GM23338 (cell line): ENCODE measurements at regions not wholly inside any gene's neighbourhood (a gene's known extent, or its start where the extent isn't known, plus 50 kb on each side); places are given as distances from the start of the nearest gene placed in this dataset.

Experiments
- CTCF ChIP-seq, 2 experiments: fragments of 200-600 bp in 1 of 2; sonication (generic) in 1 of 2; conservative IDR thresholded peaks; 2 replicates each; pipeline versions ENCODE4 v1.5.1 to v1.6.1; 2016 to 2017; ENCODE audit warnings: antibody characterized with exemption in 2 of 2, low read depth in 2 of 2, mild to moderate bottlenecking in 2 of 2, moderate library complexity in 1 of 2
- POLR2AphosphoS5 ChIP-seq: IDR thresholded peaks from 2 replicates; pipeline ENCODE4 v1.6.1; 2016; ENCODE audit warnings: antibody characterized with exemption, low read depth
- REST ChIP-seq: IDR thresholded peaks from one replicate; pipeline ENCODE4 v1.6.1; 2018; ENCODE audit warnings: antibody characterized with exemption; ENCODE audit not compliant: unreplicated experiment

GRCh38 chr4:66906314-66906713 is 639.0 kb downstream of the CENPC start:
- no peak for TF ChIP-seq REST
- TF ChIP-seq CTCF (conservative IDR thresholded peaks at IDR 0.05; ENCODE audit: low read depth in 2 of 2) = no peak
- no peak for TF ChIP-seq POLR2AphosphoS5
